AG09319 (cell line): ENCODE measurements at regions not wholly inside any gene's neighbourhood (a gene's known extent, or its start where the extent isn't known, plus 50 kb on each side); places are given as distances from the start of the nearest gene placed in this dataset.

Source experiments
- DNase-seq: peaks from one replicate; pipeline ENCODE4 v3.0.0-alpha.2; 2010; ENCODE audit warnings: low read depth; ENCODE audit errors: extremely low read depth
- TF ChIP-seq, protein P1 (sequence below): IDR thresholded peaks from 2 replicates; pipeline ENCODE4 v1.5.1; 2011; ENCODE audit warnings: low read depth, mild to moderate bottlenecking, inconsistent platforms, low read length, moderate library complexity

DNA sequence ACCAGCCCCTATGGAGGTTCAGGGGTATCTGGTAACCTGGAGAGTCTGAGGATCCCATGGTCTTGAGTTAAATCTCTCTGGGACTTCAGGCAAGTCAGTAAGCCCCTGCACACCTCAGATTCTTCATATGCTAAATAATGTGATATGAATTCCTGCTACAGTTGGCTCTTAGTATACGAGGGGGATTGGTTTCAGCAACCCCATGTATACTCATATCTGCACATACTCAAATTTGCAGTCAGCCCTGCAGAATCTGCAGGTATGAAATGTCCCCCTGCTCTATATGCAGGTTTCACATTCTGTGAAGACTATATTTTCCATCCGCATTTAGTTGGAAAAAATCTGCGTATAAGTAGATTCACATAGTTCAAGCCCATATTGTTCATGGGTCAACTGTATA lies 136.6 kb downstream of the TOMM20 start:
- no peak for DNase-seq
- TF ChIP-seq, protein P1, sequence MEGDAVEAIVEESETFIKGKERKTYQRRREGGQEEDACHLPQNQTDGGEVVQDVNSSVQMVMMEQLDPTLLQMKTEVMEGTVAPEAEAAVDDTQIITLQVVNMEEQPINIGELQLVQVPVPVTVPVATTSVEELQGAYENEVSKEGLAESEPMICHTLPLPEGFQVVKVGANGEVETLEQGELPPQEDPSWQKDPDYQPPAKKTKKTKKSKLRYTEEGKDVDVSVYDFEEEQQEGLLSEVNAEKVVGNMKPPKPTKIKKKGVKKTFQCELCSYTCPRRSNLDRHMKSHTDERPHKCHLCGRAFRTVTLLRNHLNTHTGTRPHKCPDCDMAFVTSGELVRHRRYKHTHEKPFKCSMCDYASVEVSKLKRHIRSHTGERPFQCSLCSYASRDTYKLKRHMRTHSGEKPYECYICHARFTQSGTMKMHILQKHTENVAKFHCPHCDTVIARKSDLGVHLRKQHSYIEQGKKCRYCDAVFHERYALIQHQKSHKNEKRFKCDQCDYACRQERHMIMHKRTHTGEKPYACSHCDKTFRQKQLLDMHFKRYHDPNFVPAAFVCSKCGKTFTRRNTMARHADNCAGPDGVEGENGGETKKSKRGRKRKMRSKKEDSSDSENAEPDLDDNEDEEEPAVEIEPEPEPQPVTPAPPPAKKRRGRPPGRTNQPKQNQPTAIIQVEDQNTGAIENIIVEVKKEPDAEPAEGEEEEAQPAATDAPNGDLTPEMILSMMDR: no peak

DNA sequence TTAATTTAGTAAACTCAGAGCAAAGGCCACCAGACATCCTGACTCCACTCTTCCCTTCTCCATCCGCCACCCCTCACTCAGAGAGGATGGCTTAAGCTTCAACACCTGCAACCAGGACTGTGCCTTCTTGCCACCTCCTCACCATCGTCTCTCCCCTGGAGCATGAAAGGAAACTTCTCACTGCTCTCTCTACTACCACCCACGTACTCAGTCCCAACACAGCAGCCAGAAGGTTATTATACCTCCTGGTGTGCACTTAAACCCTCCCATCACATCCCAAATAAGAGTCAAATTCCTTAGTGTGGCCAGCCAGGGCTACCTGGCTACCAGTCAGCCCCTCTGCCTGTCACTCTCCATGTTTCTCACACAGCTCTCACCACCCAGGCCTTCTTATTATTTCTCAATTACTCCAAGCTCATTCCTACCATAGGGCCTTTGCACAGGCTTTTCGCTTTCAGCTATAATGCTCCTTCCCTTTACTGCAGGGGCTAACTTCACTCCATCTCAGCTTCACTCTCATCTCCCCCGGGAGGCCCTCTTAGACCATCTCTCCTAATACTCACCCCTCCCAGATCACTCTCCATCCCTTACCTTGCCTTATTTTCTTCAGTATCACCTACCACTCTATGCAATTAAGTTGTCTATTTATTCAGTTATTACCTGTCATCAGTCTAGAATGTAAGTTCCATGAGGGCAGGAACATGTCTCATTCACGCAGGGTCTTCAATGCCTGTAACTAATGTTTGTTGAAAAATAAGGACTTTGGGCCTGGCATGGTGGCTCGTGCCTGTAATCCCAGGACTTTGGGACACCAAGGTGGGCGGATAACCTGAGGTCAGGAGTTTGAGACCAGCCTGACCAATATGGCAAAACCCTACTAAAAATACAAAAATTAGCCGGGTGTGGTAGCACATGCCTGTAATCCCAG lies 137.5 kb downstream of the TOMM20 start:
- DNase-seq: no peak
- TF ChIP-seq, protein P1: no peak

DNA sequence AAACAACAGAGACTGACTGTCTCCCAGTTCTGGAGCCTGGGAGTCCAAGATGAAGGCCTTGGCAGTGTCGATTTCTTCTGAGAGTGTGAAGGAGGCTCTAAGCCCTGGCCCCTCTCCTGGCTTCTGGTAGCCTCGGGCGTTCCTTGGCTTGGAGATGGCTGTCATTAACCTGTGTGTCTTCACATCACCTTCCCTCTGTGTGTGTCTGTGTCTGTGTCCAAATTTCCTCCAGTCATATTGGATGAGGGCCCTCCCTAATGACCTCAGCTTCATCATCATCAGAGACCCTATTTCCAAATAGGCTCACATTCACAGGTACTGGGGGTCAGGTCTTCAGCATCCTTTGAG lies 138.3 kb downstream of the TOMM20 start:
- TF ChIP-seq, protein P1: no peak

DNA sequence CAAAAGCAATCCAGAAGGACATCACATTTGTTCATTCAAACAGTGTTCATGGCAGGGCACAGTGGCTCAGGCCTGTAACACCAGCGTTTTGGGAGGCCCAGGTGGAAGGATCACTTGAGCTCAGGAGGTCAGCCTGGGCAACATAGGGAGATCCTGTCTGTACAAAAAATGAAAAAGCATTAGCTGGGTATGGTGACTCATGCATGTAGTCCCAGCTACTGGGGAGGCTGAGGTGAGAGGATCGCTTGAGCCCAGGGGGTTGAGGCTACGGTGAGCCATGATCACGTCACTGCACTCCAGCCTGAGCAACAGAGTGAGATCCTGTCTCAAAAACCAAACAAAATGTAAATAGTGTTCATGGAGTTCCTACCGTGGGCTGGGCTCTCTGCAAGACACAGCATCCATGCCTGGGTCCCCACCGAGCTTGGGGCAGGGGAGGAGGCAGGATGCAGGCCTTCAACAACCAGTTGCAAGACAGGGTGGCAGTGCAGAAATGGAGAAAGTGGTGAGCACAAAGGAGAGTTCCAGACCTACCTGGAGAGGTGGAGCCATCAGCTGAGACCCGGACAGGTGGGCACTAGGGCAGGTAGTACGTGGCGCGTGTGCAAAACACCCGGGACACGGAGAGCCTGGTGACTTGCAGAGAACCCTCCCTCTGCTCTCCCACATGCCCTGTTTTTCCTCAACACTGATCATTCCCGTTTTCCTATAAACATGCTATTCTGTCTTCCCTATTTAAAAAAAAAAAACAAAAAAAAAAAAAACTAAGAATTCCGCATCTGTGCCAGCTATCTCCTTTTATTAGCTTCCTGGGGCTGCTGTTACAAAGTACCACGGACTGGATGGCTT lies 138.9 kb downstream of the TOMM20 start:
- no peak for DNase-seq
- TF ChIP-seq, protein P1: no peak

More for the DNA sequence above, 138.3 kb downstream of the TOMM20 start:
- DNase-seq: no peak

DNA sequence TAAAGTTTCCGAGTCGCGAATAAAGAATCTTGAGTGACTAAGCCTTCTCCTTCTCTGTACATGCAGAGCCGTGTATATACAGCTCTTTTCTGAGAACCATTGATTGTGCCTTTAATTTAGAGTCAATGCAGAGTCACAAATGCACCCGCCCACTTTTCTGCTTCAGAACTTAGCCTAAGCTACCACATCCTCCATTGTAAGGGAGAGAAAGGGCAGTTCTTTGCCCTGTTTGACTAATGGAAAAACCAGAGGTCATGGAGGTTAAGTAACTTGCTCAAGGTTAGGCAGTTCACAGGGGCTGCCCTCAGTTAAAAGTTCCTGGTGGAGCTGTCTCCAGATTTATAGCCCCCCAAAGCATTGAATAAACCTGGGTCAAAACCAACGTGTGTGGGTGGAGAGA lies 139.6 kb downstream of the TOMM20 start:
- DNase-seq: no peak
- TF ChIP-seq, protein P1: no peak

DNA sequence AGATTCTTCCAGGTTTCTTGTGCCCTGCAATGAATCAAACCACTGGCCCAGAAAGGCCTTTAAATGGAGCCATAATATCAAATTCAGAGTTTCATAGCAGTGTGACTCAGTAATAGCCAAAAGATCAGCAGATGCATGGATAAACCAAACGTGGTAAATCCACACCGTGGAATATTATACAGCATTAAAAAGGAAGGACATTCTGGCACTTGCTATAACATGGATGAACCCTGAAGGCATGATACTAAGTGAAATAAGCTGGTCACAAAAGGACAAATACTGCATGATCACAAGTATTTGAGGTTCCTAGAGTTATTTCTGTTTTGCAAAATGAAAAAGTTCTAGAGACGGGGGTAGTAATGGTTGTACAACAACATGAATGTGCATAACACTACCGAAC lies 140.1 kb downstream of the TOMM20 start:
- TF ChIP-seq, protein P1: no peak
- DNase-seq: no peak

DNA sequence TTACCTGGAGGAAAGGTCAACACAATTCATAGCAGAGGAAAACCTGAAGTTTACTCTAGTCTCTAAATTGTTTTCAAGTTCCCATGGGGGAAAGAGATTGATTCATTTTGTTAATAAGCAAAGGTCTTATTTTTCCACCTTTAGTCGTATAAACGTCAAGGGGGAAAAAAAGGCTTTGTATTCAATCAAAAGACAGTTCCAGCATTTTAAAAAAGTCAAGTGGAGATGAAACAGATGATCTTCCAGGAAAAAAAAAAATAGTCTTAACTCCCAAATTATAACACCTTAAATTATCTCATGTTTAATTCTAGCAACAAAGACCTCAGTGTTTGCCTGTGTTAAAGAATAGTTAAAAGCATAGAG lies 140.5 kb downstream of the TOMM20 start:
- TF ChIP-seq, protein P1: no peak
- DNase-seq: no peak
